Ishikawa (cell line): ENCODE measurements at regions not wholly inside any gene's neighbourhood (a gene's known extent, or its start where the extent isn't known, plus 50 kb on each side); places are given as distances from the start of the nearest gene placed in this dataset.

Source experiments
- EGR1 ChIP-seq: IDR thresholded peaks from 2 replicates; pipeline ENCODE4 v1.6.1; 2012
- EP300 ChIP-seq: IDR thresholded peaks from 2 replicates; pipeline ENCODE4 v1.6.1; 2012; ENCODE audit warnings: borderline replicate concordance
- RAD21 ChIP-seq: IDR thresholded peaks from 2 replicates; pipeline ENCODE4 v1.6.1; 2012; ENCODE audit warnings: low read depth
- REST ChIP-seq: IDR thresholded peaks from 2 replicates; pipeline ENCODE4 v1.6.1; 2012; ENCODE audit warnings: low read depth, mild to moderate bottlenecking
- TCF12 ChIP-seq: IDR thresholded peaks from 2 replicates; pipeline ENCODE4 v1.6.1; 2012; ENCODE audit warnings: low read depth
- USF1 ChIP-seq: IDR thresholded peaks from 2 replicates; pipeline ENCODE4 v1.6.1; 2012
- ZBTB7A ChIP-seq: IDR thresholded peaks from 2 replicates; pipeline ENCODE4 v1.6.1; 2012; ENCODE audit warnings: low read depth

- TF ChIP-seq EP300 (no peak), RAD21 (no peak), REST (no peak), USF1 (no peak), TCF12 (no peak), EGR1 (no peak), ZBTB7A (no peak)
Measured at GRCh38 chr2:59074071-59074470, 832.9 kb upstream of the FANCL start.
